ENCODE measurements at regions not wholly inside any gene's neighbourhood (a gene's known extent, or its start where the extent isn't known, plus 50 kb on each side); places are given as distances from the start of the nearest gene placed in this dataset.
"Not testable (repeated sequence)": the region's sequence is repeated elsewhere in the genome, so short reads cannot be mapped to it uniquely, and the experiment has no call there.

DNA sequence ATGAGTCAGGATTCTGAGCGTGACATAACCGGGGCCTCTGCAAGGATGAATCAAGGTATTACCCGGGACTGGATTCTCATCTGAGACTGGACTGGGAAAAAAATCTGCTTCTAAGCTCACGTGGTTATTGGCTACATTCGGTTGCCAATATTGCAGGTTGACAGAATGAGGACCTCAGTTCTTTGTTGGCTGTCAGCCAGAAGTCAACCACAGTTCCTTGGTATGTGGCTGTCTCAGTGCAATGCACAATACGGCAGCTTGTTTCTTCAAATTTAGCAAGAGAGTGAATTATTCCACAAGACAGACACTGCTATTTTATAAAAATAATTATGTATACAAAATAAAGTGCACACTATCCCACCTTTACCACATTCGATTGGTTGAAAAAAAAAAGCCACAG is 424.2 kb downstream of the KLHL4 start (continued):
- TF ChIP-seq, protein P1, sequence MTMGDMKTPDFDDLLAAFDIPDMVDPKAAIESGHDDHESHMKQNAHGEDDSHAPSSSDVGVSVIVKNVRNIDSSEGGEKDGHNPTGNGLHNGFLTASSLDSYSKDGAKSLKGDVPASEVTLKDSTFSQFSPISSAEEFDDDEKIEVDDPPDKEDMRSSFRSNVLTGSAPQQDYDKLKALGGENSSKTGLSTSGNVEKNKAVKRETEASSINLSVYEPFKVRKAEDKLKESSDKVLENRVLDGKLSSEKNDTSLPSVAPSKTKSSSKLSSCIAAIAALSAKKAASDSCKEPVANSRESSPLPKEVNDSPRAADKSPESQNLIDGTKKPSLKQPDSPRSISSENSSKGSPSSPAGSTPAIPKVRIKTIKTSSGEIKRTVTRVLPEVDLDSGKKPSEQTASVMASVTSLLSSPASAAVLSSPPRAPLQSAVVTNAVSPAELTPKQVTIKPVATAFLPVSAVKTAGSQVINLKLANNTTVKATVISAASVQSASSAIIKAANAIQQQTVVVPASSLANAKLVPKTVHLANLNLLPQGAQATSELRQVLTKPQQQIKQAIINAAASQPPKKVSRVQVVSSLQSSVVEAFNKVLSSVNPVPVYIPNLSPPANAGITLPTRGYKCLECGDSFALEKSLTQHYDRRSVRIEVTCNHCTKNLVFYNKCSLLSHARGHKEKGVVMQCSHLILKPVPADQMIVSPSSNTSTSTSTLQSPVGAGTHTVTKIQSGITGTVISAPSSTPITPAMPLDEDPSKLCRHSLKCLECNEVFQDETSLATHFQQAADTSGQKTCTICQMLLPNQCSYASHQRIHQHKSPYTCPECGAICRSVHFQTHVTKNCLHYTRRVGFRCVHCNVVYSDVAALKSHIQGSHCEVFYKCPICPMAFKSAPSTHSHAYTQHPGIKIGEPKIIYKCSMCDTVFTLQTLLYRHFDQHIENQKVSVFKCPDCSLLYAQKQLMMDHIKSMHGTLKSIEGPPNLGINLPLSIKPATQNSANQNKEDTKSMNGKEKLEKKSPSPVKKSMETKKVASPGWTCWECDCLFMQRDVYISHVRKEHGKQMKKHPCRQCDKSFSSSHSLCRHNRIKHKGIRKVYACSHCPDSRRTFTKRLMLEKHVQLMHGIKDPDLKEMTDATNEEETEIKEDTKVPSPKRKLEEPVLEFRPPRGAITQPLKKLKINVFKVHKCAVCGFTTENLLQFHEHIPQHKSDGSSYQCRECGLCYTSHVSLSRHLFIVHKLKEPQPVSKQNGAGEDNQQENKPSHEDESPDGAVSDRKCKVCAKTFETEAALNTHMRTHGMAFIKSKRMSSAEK (CRISPR knock-in tag; IDR thresholded peaks at IDR 0.05; ENCODE audit: borderline replicate concordance) = no peak
- TF ChIP-seq, protein P2, sequence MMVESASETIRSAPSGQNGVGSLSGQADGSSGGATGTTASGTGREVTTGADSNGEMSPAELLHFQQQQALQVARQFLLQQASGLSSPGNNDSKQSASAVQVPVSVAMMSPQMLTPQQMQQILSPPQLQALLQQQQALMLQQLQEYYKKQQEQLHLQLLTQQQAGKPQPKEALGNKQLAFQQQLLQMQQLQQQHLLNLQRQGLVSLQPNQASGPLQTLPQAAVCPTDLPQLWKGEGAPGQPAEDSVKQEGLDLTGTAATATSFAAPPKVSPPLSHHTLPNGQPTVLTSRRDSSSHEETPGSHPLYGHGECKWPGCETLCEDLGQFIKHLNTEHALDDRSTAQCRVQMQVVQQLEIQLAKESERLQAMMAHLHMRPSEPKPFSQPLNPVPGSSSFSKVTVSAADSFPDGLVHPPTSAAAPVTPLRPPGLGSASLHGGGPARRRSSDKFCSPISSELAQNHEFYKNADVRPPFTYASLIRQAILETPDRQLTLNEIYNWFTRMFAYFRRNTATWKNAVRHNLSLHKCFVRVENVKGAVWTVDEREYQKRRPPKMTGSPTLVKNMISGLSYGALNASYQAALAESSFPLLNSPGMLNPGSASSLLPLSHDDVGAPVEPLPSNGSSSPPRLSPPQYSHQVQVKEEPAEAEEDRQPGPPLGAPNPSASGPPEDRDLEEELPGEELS (CRISPR knock-in tag; IDR thresholded peaks at IDR 0.05) = no peak

DNA sequence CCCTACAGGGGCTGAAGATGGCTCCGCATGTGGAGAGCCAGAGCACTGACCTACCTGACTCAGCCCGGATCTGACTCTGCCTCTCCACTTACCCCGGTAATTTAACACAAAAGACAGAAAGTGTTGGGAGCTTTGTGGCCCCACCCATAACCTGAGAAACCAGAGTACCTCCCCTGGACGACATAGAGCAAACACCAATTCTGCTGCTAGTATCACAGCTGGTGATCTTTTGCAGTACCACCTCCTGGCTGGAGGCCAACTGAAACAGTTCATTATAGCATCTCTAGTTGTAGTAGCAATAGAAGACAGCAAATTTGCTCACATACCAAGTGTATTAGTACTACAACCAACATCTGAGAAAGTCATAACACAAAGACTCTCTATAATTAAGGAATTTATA is 443.9 kb downstream of the KLHL4 start:
- DNase-seq (ENCODE audit: low spot score) (no peak), ATAC-seq (peak; percentile 81)
- no peaks in the 10 kb centered on the region for H3K4me1 Mint-ChIP-seq
- no peak overlapping the region for H3K27ac Mint-ChIP-seq
- ChIA-PET POLR2A (no interaction called here), CTCF (no interaction called here)
- no peaks in the 10 kb centered on the region for H3K36me3 Mint-ChIP-seq
- no peaks in the 10 kb centered on the region for H3K27me3 Mint-ChIP-seq (ENCODE audit: low read depth)
- no peak overlapping the region for H3K4me3 Mint-ChIP-seq
- TF ChIP-seq GRHL2 (CRISPR knock-in tag; IDR thresholded peaks at IDR 0.05; ENCODE audit: insufficient replicate concordance, severe bottlenecking) = no peak
- H3K9me3 Mint-ChIP-seq = no peaks in the 10 kb centered on the region

DNA sequence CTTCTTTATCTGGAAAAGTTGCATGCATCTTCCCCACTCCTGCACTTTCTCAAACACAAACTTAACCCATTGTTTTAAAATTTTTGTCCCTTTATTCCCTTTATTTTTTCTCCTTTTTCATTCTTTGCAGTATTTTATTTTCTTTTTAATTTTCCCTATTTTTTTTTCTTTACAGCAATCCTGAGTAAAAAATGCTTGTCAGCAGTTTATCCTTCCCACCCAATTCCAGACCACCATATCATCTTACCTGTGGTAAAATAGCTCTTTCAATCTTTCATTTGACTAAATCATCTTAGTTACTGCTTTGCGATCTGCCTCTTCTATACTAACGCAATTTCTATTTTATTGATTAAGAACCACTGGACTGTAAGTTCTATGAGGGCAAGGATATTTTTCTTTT is 450.5 kb downstream of the KLHL4 start:
- Mint-ChIP-seq H3K9me3 (no peaks in the 10 kb centered on the region), H3K4me3 (no peak overlapping the region), H3K27ac (no peak overlapping the region), H3K4me1 (no peaks in the 10 kb centered on the region), H3K27me3 (ENCODE audit: low read depth) (no peaks in the 10 kb centered on the region), H3K36me3 (no peaks in the 10 kb centered on the region)
- ATAC-seq (no peak), DNase-seq (ENCODE audit: low spot score) (no peak)
- TF ChIP-seq, protein P3, sequence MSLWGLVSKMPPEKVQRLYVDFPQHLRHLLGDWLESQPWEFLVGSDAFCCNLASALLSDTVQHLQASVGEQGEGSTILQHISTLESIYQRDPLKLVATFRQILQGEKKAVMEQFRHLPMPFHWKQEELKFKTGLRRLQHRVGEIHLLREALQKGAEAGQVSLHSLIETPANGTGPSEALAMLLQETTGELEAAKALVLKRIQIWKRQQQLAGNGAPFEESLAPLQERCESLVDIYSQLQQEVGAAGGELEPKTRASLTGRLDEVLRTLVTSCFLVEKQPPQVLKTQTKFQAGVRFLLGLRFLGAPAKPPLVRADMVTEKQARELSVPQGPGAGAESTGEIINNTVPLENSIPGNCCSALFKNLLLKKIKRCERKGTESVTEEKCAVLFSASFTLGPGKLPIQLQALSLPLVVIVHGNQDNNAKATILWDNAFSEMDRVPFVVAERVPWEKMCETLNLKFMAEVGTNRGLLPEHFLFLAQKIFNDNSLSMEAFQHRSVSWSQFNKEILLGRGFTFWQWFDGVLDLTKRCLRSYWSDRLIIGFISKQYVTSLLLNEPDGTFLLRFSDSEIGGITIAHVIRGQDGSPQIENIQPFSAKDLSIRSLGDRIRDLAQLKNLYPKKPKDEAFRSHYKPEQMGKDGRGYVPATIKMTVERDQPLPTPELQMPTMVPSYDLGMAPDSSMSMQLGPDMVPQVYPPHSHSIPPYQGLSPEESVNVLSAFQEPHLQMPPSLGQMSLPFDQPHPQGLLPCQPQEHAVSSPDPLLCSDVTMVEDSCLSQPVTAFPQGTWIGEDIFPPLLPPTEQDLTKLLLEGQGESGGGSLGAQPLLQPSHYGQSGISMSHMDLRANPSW (CRISPR knock-in tag; conservative IDR thresholded peaks at IDR 0.05; ENCODE audit: low read depth) = no peak
- TF ChIP-seq FOXK1 (CRISPR knock-in tag; IDR thresholded peaks at IDR 0.05) (no peak), CBFB (CRISPR knock-in tag; IDR thresholded peaks at IDR 0.05; ENCODE audit: low read depth) (no peak), JUN (CRISPR knock-in tag; IDR thresholded peaks at IDR 0.05) (no peak), FOXJ3 (CRISPR knock-in tag; IDR thresholded peaks at IDR 0.05; ENCODE audit: borderline replicate concordance) (no peak), SMAD3 (CRISPR knock-in tag; IDR thresholded peaks at IDR 0.05; ENCODE audit: borderline replicate concordance) (no peak)
- TF ChIP-seq, protein P4, sequence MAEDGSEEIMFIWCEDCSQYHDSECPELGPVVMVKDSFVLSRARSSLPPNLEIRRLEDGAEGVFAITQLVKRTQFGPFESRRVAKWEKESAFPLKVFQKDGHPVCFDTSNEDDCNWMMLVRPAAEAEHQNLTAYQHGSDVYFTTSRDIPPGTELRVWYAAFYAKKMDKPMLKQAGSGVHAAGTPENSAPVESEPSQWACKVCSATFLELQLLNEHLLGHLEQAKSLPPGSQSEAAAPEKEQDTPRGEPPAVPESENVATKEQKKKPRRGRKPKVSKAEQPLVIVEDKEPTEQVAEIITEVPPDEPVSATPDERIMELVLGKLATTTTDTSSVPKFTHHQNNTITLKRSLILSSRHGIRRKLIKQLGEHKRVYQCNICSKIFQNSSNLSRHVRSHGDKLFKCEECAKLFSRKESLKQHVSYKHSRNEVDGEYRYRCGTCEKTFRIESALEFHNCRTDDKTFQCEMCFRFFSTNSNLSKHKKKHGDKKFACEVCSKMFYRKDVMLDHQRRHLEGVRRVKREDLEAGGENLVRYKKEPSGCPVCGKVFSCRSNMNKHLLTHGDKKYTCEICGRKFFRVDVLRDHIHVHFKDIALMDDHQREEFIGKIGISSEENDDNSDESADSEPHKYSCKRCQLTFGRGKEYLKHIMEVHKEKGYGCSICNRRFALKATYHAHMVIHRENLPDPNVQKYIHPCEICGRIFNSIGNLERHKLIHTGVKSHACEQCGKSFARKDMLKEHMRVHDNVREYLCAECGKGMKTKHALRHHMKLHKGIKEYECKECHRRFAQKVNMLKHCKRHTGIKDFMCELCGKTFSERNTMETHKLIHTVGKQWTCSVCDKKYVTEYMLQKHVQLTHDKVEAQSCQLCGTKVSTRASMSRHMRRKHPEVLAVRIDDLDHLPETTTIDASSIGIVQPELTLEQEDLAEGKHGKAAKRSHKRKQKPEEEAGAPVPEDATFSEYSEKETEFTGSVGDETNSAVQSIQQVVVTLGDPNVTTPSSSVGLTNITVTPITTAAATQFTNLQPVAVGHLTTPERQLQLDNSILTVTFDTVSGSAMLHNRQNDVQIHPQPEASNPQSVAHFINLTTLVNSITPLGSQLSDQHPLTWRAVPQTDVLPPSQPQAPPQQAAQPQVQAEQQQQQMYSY (CRISPR knock-in tag; IDR thresholded peaks at IDR 0.05) = no peak
- TF ChIP-seq, protein P5, sequence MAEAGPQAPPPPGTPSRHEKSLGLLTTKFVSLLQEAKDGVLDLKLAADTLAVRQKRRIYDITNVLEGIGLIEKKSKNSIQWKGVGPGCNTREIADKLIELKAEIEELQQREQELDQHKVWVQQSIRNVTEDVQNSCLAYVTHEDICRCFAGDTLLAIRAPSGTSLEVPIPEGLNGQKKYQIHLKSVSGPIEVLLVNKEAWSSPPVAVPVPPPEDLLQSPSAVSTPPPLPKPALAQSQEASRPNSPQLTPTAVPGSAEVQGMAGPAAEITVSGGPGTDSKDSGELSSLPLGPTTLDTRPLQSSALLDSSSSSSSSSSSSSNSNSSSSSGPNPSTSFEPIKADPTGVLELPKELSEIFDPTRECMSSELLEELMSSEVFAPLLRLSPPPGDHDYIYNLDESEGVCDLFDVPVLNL (CRISPR knock-in tag; IDR thresholded peaks at IDR 0.05; ENCODE audit: borderline replicate concordance, low read depth) = no peak
- TF ChIP-seq, protein P6, sequence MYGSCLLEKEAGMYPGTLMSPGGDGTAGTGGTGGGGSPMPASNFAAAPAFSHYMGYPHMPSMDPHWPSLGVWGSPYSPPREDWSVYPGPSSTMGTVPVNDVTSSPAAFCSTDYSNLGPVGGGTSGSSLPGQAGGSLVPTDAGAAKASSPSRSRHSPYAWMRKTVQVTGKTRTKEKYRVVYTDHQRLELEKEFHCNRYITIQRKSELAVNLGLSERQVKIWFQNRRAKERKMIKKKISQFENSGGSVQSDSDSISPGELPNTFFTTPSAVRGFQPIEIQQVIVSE (CRISPR knock-in tag; IDR thresholded peaks at IDR 0.05; ENCODE audit: borderline replicate concordance) = no peak
- ChIA-PET CTCF (no interaction called here), POLR2A (no interaction called here)

DNA sequence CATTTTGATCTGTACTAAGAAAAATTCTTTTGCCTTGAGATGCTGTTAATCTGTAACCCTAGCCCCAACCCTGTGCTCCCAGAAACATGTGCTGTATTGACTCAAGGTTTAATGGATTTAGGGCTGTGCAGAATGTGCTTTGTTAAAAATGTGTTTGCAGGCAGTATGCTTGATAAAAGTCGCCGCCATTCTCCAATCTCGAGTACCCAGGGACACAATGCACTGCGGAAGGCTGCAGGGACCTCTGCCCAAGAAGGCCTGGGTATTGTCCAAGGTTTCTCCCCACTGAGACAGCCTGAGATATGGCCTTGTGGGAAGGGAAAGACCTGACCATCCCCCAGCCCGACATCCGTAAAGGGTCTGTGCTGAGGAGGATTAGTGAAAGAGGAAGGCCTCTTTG is 454.5 kb downstream of the KLHL4 start:
- ATAC-seq; DNase-seq (ENCODE audit: low spot score); CTCF ChIA-PET; POLR2A ChIA-PET; H3K4me3 Mint-ChIP-seq; H3K4me1 Mint-ChIP-seq; H3K27ac Mint-ChIP-seq; H3K36me3 Mint-ChIP-seq; H3K27me3 Mint-ChIP-seq (ENCODE audit: low read depth): not testable (repeated sequence)
- peaks cover 10% of the 10 kb centered on the region for H3K9me3 Mint-ChIP-seq

Data from WTC11 (cell line).